ENCODE measurements at regions not wholly inside any gene's neighbourhood (a gene's known extent, or its start where the extent isn't known, plus 50 kb on each side); places are given as distances from the start of the nearest gene placed in this dataset.

GRCh38 chr7:17013204-17013603 lies 131.4 kb upstream of the AGR3 start:
- TF ChIP-seq RCOR2 (CRISPR knock-in tag; IDR thresholded peaks at IDR 0.05): no peak
- no peak for TF ChIP-seq ZNF709 (CRISPR knock-in tag; IDR thresholded peaks at IDR 0.05)
- no peak for TF ChIP-seq CTCF (CRISPR knock-in tag; IDR thresholded peaks at IDR 0.05)
- TF ChIP-seq RAD21 (CRISPR knock-in tag; IDR thresholded peaks at IDR 0.05): no peak
- TF ChIP-seq ETS1 (CRISPR knock-in tag; IDR thresholded peaks at IDR 0.05): no peak
- TF ChIP-seq GABPA (IDR thresholded peaks at IDR 0.05; ENCODE audit: low read depth, low read length): no peak
- no peak for TF ChIP-seq GABPA (CRISPR knock-in tag; IDR thresholded peaks at IDR 0.05; ENCODE audit: low read depth)
- no peak for TF ChIP-seq FOXJ3 (CRISPR knock-in tag; IDR thresholded peaks at IDR 0.05; ENCODE audit: borderline replicate concordance)
- no peak for TF ChIP-seq SIN3A (IDR thresholded peaks at IDR 0.05; ENCODE audit: borderline replicate concordance, low read depth, low read length)
- no peak for TF ChIP-seq ZNF616 (CRISPR knock-in tag; IDR thresholded peaks at IDR 0.05; ENCODE audit: low read depth)
- TF ChIP-seq CREB1 (IDR thresholded peaks at IDR 0.05): no peak
- TF ChIP-seq CREB1 (CRISPR knock-in tag; IDR thresholded peaks at IDR 0.05): no peak
- no peak for TF ChIP-seq SRF (IDR thresholded peaks at IDR 0.05; ENCODE audit: low read depth, low read length)
- no peak for TF ChIP-seq ZNF431 (CRISPR knock-in tag; IDR thresholded peaks at IDR 0.05; ENCODE audit: borderline replicate concordance, low read depth)
- no peak for TF ChIP-seq CAMTA2 (CRISPR knock-in tag; IDR thresholded peaks at IDR 0.05; ENCODE audit: borderline replicate concordance)

Data from HepG2 (cell line).